Adipocyte (in vitro differentiated cells): ENCODE measurements at regions not wholly inside any gene's neighbourhood (a gene's known extent, or its start where the extent isn't known, plus 50 kb on each side); places are given as distances from the start of the nearest gene placed in this dataset.
A peak's percentile ranks its signal among the peaks of the same experiment; 100 is the strongest.
"Not testable (repeated sequence)": the region's sequence is repeated elsewhere in the genome, so short reads cannot be mapped to it uniquely, and the experiment has no call there.

Experiments
- DNase-seq: peaks from one replicate; pipeline ENCODE4 v3.0.0-alpha.2; 2015; ENCODE audit warnings: low read depth
- H3K27me3 ChIP-seq: replicated peaks from 2 replicates; pipeline ENCODE4 v1.7.0; 2013; ENCODE audit warnings: mild to moderate bottlenecking, low read length, moderate library complexity; ENCODE audit not compliant: control insufficient read depth, insufficient read depth
- H3K36me3 ChIP-seq: 2 replicates; pipeline ENCODE4 v1.7.0; 2013; ENCODE audit warnings: low read length, mild to moderate bottlenecking, moderate library complexity; ENCODE audit not compliant: control insufficient read depth, insufficient read depth, severe bottlenecking
- H3K4me1 ChIP-seq: 2 replicates; pipeline ENCODE4 v1.7.0; 2013; ENCODE audit warnings: mild to moderate bottlenecking, low read length, moderate library complexity; ENCODE audit not compliant: control insufficient read depth, insufficient read depth
- H3K4me3 ChIP-seq: 2 replicates; pipeline ENCODE4 v1.7.0; 2013; ENCODE audit warnings: mild to moderate bottlenecking, low read length, moderate library complexity
- H3K9ac ChIP-seq: 2 replicates; pipeline ENCODE4 v1.7.0; 2013; ENCODE audit warnings: mild to moderate bottlenecking, low read length, moderate library complexity
- H3K9me3 ChIP-seq: 2 replicates; pipeline ENCODE4 v1.7.0; 2013; ENCODE audit warnings: mild to moderate bottlenecking, low read length, moderate library complexity; ENCODE audit not compliant: control insufficient read depth

GRCh38 chr16:29124828-29125227 lies 140.0 kb downstream of the LAT start:
- Histone ChIP-seq H3K9me3 (no peaks in the 10 kb centered on the region), H3K36me3 (no peaks in the 10 kb centered on the region), H3K27me3 (no peaks in the 10 kb centered on the region), H3K4me3 (no peak overlapping the region), H3K4me1 (peaks cover 11% of the 10 kb centered on the region), H3K9ac (no peak overlapping the region)
- no peak for DNase-seq

GRCh38 chr16:29124162-29124561 lies 139.3 kb downstream of the LAT start:
- not testable (repeated sequence) for H3K36me3 ChIP-seq, H3K4me3 ChIP-seq, H3K9ac ChIP-seq, H3K27me3 ChIP-seq, H3K9me3 ChIP-seq, H3K4me1 ChIP-seq, DNase-seq

- not testable (repeated sequence) for H3K27me3 ChIP-seq, H3K9ac ChIP-seq, H3K4me3 ChIP-seq, DNase-seq, H3K4me1 ChIP-seq, H3K9me3 ChIP-seq
- peaks cover 12% of the 10 kb centered on the region for H3K36me3 ChIP-seq
Observed at GRCh38 chr16:29120680-29121079, 135.8 kb downstream of the LAT start.

GRCh38 chr16:29118301-29118957 lies 133.6 kb downstream of the LAT start:
- H3K9me3 ChIP-seq, H3K9ac ChIP-seq, H3K27me3 ChIP-seq, H3K4me3 ChIP-seq, DNase-seq: not testable (repeated sequence)
- Histone ChIP-seq H3K4me1 (peaks cover 19% of the 10 kb centered on the region), H3K36me3 (peaks cover 16% of the 10 kb centered on the region)

GRCh38 chr16:29117631-29118030 lies 132.8 kb downstream of the LAT start:
- Histone ChIP-seq H3K4me3 (no peak overlapping the region), H3K9ac (no peak overlapping the region), H3K27me3 (no peaks in the 10 kb centered on the region), H3K4me1 (peaks cover 19% of the 10 kb centered on the region), H3K36me3 (peaks cover 22% of the 10 kb centered on the region), H3K9me3 (no peaks in the 10 kb centered on the region)
- no peak for DNase-seq

- no peak for DNase-seq
- Histone ChIP-seq H3K9me3 (no peaks in the 10 kb centered on the region), H3K36me3 (peaks cover 22% of the 10 kb centered on the region), H3K9ac (no peak overlapping the region), H3K4me3 (no peak overlapping the region), H3K4me1 (peaks cover 19% of the 10 kb centered on the region), H3K27me3 (no peaks in the 10 kb centered on the region)
Observed at GRCh38 chr16:29116980-29117379, 132.1 kb downstream of the LAT start.

- H3K36me3 ChIP-seq = peaks cover 22% of the 10 kb centered on the region
- H3K27me3 ChIP-seq, H3K9me3 ChIP-seq, DNase-seq, H3K4me3 ChIP-seq, H3K9ac ChIP-seq: not testable (repeated sequence)
- peaks cover 19% of the 10 kb centered on the region for H3K4me1 ChIP-seq
Observed at GRCh38 chr16:29116207-29116606, 131.4 kb downstream of the LAT start.

GRCh38 chr16:29115802-29116141 lies 130.9 kb downstream of the LAT start:
- peaks cover 19% of the 10 kb centered on the region for H3K4me1 ChIP-seq
- H3K4me3 ChIP-seq, H3K27me3 ChIP-seq, H3K9me3 ChIP-seq: not testable (repeated sequence)
- DNase-seq = peak; percentile 25
- peaks cover 25% of the 10 kb centered on the region for H3K36me3 ChIP-seq
- H3K9ac ChIP-seq = peak overlapping the region; percentile 72

- DNase-seq = peak; percentile 60
- H3K9me3 ChIP-seq, H3K27me3 ChIP-seq: not testable (repeated sequence)
- Histone ChIP-seq H3K36me3 (peaks cover 29% of the 10 kb centered on the region), H3K4me3 (peak overlapping the region; percentile 39), H3K9ac (peak overlapping the region; percentile 72), H3K4me1 (peaks cover 19% of the 10 kb centered on the region)
Observed at GRCh38 chr16:29114989-29115801, 130.3 kb downstream of the LAT start.

- peaks cover 30% of the 10 kb centered on the region for H3K36me3 ChIP-seq
- no peak overlapping the region for H3K4me3 ChIP-seq
- H3K9me3 ChIP-seq = no peaks in the 10 kb centered on the region
- peaks cover 19% of the 10 kb centered on the region for H3K4me1 ChIP-seq
- no peak for DNase-seq
- H3K27me3 ChIP-seq = no peaks in the 10 kb centered on the region
- peak overlapping the region; percentile 72 for H3K9ac ChIP-seq
Observed at GRCh38 chr16:29114574-29114973, 129.7 kb downstream of the LAT start.

GRCh38 chr16:29113446-29113845 lies 128.6 kb downstream of the LAT start:
- H3K4me3 ChIP-seq, DNase-seq, H3K9me3 ChIP-seq, H3K9ac ChIP-seq, H3K27me3 ChIP-seq: not testable (repeated sequence)
- Histone ChIP-seq H3K4me1 (peaks cover 19% of the 10 kb centered on the region), H3K36me3 (peaks cover 30% of the 10 kb centered on the region)
